ENCODE measurements at regions not wholly inside any gene's neighbourhood (a gene's known extent, or its start where the extent isn't known, plus 50 kb on each side); places are given as distances from the start of the nearest gene placed in this dataset.
A peak's percentile ranks its signal among the peaks of the same experiment; 100 is the strongest.
"Not testable (repeated sequence)": the region's sequence is repeated elsewhere in the genome, so short reads cannot be mapped to it uniquely, and the experiment has no call there.

DNA sequence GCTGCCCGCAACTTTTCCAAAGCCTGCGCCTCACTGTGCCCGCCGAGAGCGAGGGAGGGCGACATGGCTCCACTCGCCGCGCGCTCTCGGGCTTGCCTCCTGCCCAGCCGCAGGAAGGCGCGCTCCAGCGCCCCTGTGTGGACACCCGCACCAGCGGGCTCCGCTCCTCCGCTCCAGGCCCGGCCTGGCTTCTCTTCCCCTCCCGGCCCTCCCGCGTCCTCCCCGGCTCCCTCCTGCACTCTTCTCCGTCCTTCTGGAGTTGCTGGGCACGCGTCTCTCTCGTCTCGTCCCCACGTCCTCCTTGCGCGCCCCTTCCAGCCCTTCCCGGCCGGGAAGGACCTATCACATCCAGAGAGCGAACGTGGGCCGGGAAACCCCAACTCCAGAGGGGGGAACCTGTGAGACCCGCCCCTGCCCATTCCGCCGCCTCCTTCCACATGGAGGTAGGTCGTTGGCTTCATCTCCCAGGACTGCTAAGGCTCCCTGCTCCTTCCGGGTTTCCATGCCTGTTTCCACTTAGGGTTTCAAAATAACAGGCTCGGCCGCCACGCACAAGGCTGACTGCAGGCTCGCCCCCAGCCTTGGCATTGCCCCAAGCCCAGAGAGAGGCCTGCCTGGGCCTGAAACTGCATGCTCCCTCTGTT is 175.4 kb downstream of the ATP6V0E2 start:
- TF ChIP-seq CTCF (IDR thresholded peaks at IDR 0.05), result peak; percentile 28; the same call in 2 of the 3 replicates
- CTCF ChIA-PET, result not testable (repeated sequence)

DNA sequence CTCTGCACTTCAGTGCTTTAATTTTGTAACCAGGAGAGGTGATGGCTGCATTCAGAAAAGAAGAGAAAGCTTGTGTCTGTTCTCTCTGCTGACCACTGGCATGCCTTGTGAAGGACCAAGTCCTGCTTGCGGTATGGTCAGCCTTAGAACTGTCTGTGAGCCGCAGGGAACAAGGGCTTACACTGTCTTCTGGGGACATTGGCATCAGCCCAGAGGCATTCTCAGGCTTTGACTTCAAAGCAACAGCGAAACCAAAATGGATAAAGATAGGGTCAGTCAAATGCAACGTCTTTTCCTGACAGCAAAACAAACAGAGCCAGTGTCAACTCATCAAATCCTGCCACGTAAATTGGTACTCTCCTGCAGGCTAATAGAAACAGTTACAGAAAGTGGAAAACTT is 179.6 kb downstream of the ATP6V0E2 start:
- H3K4me1 ChIP-seq; ATAC-seq; FAIRE-seq; POLR2A ChIA-PET; H3K4me3 ChIP-seq; H3K27ac ChIP-seq; H3K4me2 ChIP-seq; DNase-seq (ENCODE audit: low read depth in 1 of 2, low spot score in 1 of 2); CTCF ChIA-PET; H3K9me3 ChIP-seq: not testable (repeated sequence)
- WGBS (ENCODE audit: missing lambda C conversion rate), result 1% methylated on average over 5 of the region's 5 CpGs

More for the DNA sequence above, 175.4 kb downstream of the ATP6V0E2 start:
- peak; percentile 67 to 94 for ATAC-seq
- 28% methylated on average over 21 of the region's 46 CpGs for WGBS (ENCODE audit: missing lambda C conversion rate)
- POLR2A ChIA-PET; H3K9me3 ChIP-seq; H3K27ac ChIP-seq; H3K4me1 ChIP-seq; FAIRE-seq; DNase-seq (ENCODE audit: low read depth in 1 of 2, low spot score in 1 of 2): not testable (repeated sequence)
- peak overlapping the region; percentile 95 for H3K4me2 ChIP-seq
- peak overlapping the region; percentile 44 for H3K4me3 ChIP-seq

- WGBS (ENCODE audit: missing lambda C conversion rate), result 0% methylated on average over 3 of the region's 3 CpGs
- H3K4me2 ChIP-seq; FAIRE-seq; POLR2A ChIA-PET; ATAC-seq; H3K27ac ChIP-seq; H3K4me1 ChIP-seq; H3K9me3 ChIP-seq; H3K4me3 ChIP-seq; DNase-seq (ENCODE audit: low read depth in 1 of 2, low spot score in 1 of 2); CTCF ChIA-PET: not testable (repeated sequence)
Observed at GRCh38 chr7:150054242-150054641, 180.5 kb downstream of the ATP6V0E2 start.

DNA sequence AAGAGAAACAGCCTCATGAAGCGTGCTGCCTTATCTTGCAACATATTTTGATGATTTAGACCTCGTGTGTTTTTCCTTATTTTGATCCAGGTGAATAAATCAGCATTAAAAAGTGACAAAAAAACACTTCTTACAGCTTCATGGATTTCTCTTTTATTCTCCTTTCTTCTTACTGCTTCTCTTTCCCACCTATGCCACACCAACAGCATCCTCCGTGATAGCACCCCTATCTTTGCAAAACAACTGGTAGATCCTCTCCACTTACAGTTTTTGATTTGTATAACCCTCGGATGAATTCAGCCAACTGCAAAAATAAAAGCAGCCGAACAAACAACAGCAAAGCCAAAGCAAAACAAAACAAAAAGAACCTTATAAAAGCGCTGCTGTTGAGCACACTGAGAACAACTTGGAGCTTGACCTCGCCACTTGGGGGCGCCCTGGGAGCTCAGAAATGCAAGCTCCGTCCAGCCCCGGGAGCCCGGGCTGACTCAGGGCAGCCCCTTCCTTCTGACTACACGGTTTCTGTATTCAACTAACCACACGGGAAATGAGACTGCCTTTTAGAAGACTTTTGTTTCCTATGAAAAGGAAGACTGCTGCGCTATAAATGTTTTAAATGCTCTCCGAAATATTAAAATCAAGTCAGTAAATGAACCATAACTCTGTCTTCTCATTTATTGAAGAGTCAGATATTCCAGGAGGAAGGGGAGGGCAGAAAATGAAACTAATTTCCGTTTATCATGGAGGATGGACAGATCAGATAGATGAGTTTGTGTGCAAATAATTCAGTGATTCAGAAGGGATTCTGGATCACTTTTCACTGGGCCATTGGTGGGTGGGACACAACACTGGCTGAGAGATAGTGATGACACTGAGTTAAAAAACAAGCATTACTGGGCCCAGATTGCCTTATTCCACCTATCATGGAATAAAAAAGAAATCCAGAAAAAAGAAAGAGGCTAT is 186.8 kb downstream of the ATP6V0E2 start:
- H3K4me2 ChIP-seq; H3K4me3 ChIP-seq; H3K27ac ChIP-seq; CTCF ChIA-PET; FAIRE-seq; H3K4me1 ChIP-seq; POLR2A ChIA-PET; H3K9me3 ChIP-seq; DNase-seq (ENCODE audit: low read depth in 1 of 2, low spot score in 1 of 2): not testable (repeated sequence)
- WGBS (ENCODE audit: missing lambda C conversion rate), result 11% methylated on average over 11 of the region's 16 CpGs
- ATAC-seq, result peak; percentile 88 to 99; a peak in 5 of 6 replicates
- TF ChIP-seq RAD21 (conservative IDR thresholded peaks at IDR 0.05 in 1 of 2, IDR thresholded peaks at IDR 0.05 in 1 of 2) (peak in 1 of 2 experiments; percentile 28; a peak in 2 of 5 replicates), CTCF (IDR thresholded peaks at IDR 0.05) (0 out of 3 replicates have a peak, but pooled peaks have one; percentile 15)

DNA sequence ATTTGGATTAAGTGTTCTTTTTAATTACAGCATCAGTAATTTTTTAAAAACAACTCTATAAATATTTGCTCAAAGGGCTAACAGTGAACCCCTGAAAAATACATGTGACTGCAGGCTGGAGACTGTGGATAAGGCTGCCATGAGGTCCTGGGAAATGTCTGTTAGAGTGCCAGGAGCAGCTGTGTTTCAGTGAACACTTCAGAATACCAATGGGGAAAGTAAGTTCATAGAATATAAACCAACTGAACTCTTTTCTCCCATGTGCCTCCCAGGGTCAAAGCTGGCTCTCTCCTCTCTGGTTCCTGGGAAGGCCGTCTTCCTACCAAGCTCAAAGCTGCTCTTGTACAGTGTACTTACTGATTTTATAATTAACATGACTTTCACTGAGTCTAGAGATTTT is 189.4 kb downstream of the ATP6V0E2 start:
- DNase-seq (ENCODE audit: low read depth in 1 of 2, low spot score in 1 of 2); H3K4me3 ChIP-seq; H3K9me3 ChIP-seq; H3K27ac ChIP-seq; ATAC-seq; POLR2A ChIA-PET; H3K4me2 ChIP-seq; CTCF ChIA-PET; FAIRE-seq; H3K4me1 ChIP-seq: not testable (repeated sequence)
- WGBS (ENCODE audit: missing lambda C conversion rate), result 0% methylated on average over 1 of the region's 1 CpG

DNA sequence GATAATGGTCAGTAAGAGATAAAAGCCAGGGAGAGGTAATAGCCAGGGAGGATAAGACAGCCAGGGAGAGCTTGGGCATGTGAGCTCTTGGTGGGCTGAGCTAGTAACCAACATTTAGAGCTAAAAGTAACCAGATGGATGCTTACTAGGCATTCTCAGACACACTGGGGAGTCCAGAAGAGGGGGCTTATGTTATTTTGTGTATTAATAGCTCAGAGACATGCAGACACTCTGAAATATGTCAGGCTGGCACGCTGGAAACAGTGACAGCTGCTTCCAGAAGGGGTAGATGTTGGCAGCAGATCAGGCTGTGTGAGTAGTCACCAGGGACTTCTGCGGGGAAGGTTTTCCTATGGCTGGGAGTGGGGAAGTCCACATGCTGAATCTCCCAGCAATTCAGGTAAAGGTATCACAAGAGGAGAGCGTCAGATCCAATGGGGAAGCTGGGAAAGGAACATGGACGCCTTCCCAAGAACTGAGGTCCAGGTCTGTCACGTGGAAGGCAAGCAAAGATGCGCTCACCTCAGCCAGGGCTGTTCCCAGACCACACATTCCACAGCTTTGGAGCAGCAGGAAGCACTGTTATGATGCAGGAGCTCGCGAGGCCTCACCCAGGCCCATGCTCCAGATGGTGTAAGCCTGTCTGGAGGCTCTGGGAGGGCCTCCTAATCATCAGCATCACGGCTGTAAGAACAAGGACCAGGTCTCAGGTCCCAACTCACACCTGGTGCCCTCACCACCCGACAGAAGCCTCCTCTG is 196.0 kb downstream of the ATP6V0E2 start:
- DNase-seq (ENCODE audit: low read depth in 1 of 2, low spot score in 1 of 2); H3K9me3 ChIP-seq; FAIRE-seq; CTCF ChIA-PET; H3K27ac ChIP-seq; H3K4me3 ChIP-seq; H3K4me1 ChIP-seq; POLR2A ChIA-PET; H3K4me2 ChIP-seq; ATAC-seq: not testable (repeated sequence)
- WGBS (ENCODE audit: missing lambda C conversion rate), result 16% methylated on average over 6 of the region's 10 CpGs

DNA sequence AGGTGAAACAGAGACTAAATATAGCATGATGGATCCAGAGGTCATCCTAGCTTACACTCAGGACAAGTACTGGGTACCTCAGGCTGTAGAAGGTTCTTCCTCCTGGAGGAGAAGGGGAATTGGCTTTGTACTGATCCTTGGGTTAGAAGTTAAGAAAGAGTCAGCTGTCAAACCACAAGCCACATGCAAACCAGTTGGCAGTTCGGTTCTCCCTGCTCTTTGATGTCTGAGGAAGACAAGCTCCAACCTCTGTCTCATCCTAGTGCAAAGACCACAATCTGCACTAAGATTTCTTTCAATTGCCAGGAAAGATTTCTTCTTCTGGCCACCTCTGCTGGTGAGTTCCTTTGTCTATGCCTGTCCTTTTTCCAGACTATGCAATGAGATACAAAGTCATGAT is 203.8 kb downstream of the ATP6V0E2 start:
- 0% methylated on average over 1 of the region's 1 CpG for WGBS (ENCODE audit: missing lambda C conversion rate)
- H3K4me3 ChIP-seq; H3K4me2 ChIP-seq; POLR2A ChIA-PET; CTCF ChIA-PET; ATAC-seq; H3K9me3 ChIP-seq; FAIRE-seq; H3K4me1 ChIP-seq; H3K27ac ChIP-seq; DNase-seq (ENCODE audit: low read depth in 1 of 2, low spot score in 1 of 2): not testable (repeated sequence)

GRCh38 chr7:150081865-150082264 is 208.1 kb downstream of the ATP6V0E2 start:
- H3K9me3 ChIP-seq; ATAC-seq; H3K4me2 ChIP-seq; CTCF ChIA-PET; POLR2A ChIA-PET; DNase-seq (ENCODE audit: low read depth in 1 of 2, low spot score in 1 of 2); H3K4me3 ChIP-seq; H3K4me1 ChIP-seq; FAIRE-seq; H3K27ac ChIP-seq: not testable (repeated sequence)

- H3K4me1 ChIP-seq; CTCF ChIA-PET; FAIRE-seq; H3K4me2 ChIP-seq; POLR2A ChIA-PET; H3K4me3 ChIP-seq; H3K27ac ChIP-seq; H3K9me3 ChIP-seq; DNase-seq (ENCODE audit: low read depth in 1 of 2, low spot score in 1 of 2): not testable (repeated sequence)
- ATAC-seq, result peak in 1 of 2 experiments; percentile 42; a peak in 2 of 6 replicates
- WGBS (ENCODE audit: missing lambda C conversion rate), result 27% methylated on average over 4 of the region's 4 CpGs
Observed at GRCh38 chr7:150084724-150085123, 211.0 kb downstream of the ATP6V0E2 start.

Measured in A549 (cell line).